PC-9 (cell line): ENCODE measurements at regions not wholly inside any gene's neighbourhood (a gene's known extent, or its start where the extent isn't known, plus 50 kb on each side); places are given as distances from the start of the nearest gene placed in this dataset.

Experiments used
- BruUV-seq: library from RNA; stranded (reverse); fragments of 400-500 nt; replicated peaks from 2 replicates; lab custom pipeline; 2021; lab: Mats Ljungman, UMichigan
- CTCF ChIA-PET: fragments of 300-600 bp; sonication (Branson Sonifier 250); formaldehyde crosslinking; loops from one replicate; lab custom pipeline; 2022; ENCODE audit warnings: antibody characterized with exemption; lab: Charles Lee
- POLR2A ChIA-PET: fragments of 300-600 bp; sonication (Branson Sonifier 250); formaldehyde crosslinking; loops from one replicate; lab custom pipeline; 2022; ENCODE audit warnings: antibody characterized with exemption; ENCODE audit not compliant: unreplicated experiment; lab: Charles Lee
- DNase-seq, 2 experiments: peaks; one replicate each; pipeline versions ENCODE4 v3.0.0 to v3.0.0-alpha.2; 2015 to 2022; ENCODE audit warnings: mixed read lengths in 1 of 2
- H2AFZ ChIP-seq: fragments of 200-600 bp; sonication (generic); 2 replicates; pipeline ENCODE4 v1.8.1; 2017; ENCODE audit warnings: antibody characterized with exemption
- H3F3A ChIP-seq: fragments of 200-600 bp; sonication (generic); 2 replicates; pipeline ENCODE4 v1.8.1; 2017; ENCODE audit warnings: antibody characterized with exemption, mild to moderate bottlenecking, low read depth; ENCODE audit not compliant: insufficient read depth
- H3K27ac ChIP-seq: fragments of 200-600 bp; sonication (generic); 2 replicates; pipeline ENCODE4 v1.6.1; 2016; ENCODE audit warnings: mixed run types
- H3K27me3 ChIP-seq: fragments of 200-600 bp; sonication (generic); 2 replicates; pipeline ENCODE4 v1.6.1; 2016; ENCODE audit warnings: low read depth, mixed run types; ENCODE audit not compliant: insufficient read depth
- H3K36me3 ChIP-seq: fragments of 200-600 bp; sonication (generic); 2 replicates; pipeline ENCODE4 v1.6.1; 2016; ENCODE audit warnings: low read depth, mixed run types
- H3K4me1 ChIP-seq: fragments of 200-600 bp; sonication (generic); replicated peaks from 2 replicates; pipeline ENCODE4 v1.6.1; 2016; ENCODE audit warnings: mixed run types; ENCODE audit not compliant: insufficient read depth
- H3K4me2 ChIP-seq: fragments of 200-600 bp; sonication (generic); 2 replicates; pipeline ENCODE4 v1.6.1; 2017; ENCODE audit warnings: mixed run types
- H3K4me3 ChIP-seq: fragments of 200-600 bp; sonication (generic); 2 replicates; pipeline ENCODE4 v1.6.1; 2016; ENCODE audit warnings: mixed run types
- H3K79me2 ChIP-seq: fragments of 200-600 bp; sonication (generic); 2 replicates; pipeline ENCODE4 v1.6.1; 2017; ENCODE audit warnings: low read depth, mixed run types
- H3K9me2 ChIP-seq: fragments of 200-600 bp; sonication (generic); 2 replicates; pipeline ENCODE4 v1.8.1; 2017; ENCODE audit warnings: mild to moderate bottlenecking; ENCODE audit not compliant: insufficient read depth
- H3K9me3 ChIP-seq: fragments of 200-600 bp; sonication (generic); 2 replicates; pipeline ENCODE4 v1.8.1; 2016; ENCODE audit warnings: low read depth; ENCODE audit not compliant: insufficient read depth
- H4K20me1 ChIP-seq: fragments of 200-600 bp; sonication (generic); 2 replicates; pipeline ENCODE4 v1.8.1; 2017; ENCODE audit not compliant: insufficient read depth
- EZH2 ChIP-seq: fragments of 200-600 bp; sonication (generic); IDR thresholded peaks from 2 replicates; pipeline ENCODE4 v1.8.0; 2017; ENCODE audit warnings: antibody characterized with exemption, low read depth
- intact Hi-C: fragments of 100-400 bp; cut with micrococcal nuclease; formaldehyde crosslinking; loops from one replicate; pipeline ENCODE4 v1.10.0; 2022; ENCODE audit not compliant: unreplicated experiment
- TF ChIP-seq, protein P1 (sequence below): fragments of 200-600 bp; sonication (generic); conservative IDR thresholded peaks from 2 replicates; pipeline ENCODE4 v1.6.1; 2017; ENCODE audit warnings: mixed run types, antibody characterized with exemption, mild to moderate bottlenecking, moderate library complexity

DNA sequence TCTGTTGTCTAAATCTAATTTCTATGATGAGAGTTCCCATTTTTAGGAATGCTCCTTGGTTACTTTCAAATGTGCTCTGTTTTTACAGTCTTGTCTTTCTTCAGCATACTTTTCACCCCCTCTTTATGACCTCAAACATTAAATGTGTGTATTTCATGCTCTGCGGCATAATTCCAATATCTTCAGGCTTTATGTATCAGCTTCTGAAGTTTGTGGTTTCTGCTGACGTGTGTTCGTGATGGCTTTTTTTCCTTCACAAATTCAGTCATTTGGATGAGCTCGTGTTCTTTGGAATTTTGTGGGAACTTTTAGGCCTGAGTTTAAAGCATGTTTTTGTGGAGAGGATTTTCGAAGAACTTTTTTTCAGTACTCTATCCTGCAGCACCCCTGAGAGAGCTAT, 97.7 kb upstream of the CHRNA7 start:
- H3K9me2 ChIP-seq = no peaks in the 10 kb centered on the region
- CTCF ChIA-PET = no interaction called here
- no peaks in the 10 kb centered on the region for H3K4me1 ChIP-seq
- no TSS peak for BruUV-seq
- no peaks in the 10 kb centered on the region for H3K79me2 ChIP-seq
- no peaks in the 10 kb centered on the region for H4K20me1 ChIP-seq
- no peak overlapping the region for H3K27ac ChIP-seq
- POLR2A ChIA-PET = no interaction called here
- no peaks in the 10 kb centered on the region for H3K36me3 ChIP-seq
- no peak overlapping the region for H2AFZ ChIP-seq
- H3F3A ChIP-seq = no peaks in the 10 kb centered on the region
- no peak overlapping the region for H3K4me2 ChIP-seq
- H3K9me3 ChIP-seq = no peaks in the 10 kb centered on the region
- peaks cover 22% of the 10 kb centered on the region; the same call in 1 of the 2 replicates for H3K27me3 ChIP-seq
- DNase-seq = no peak
- intact Hi-C loops = no loop called here
- no peak overlapping the region for H3K4me3 ChIP-seq
- TF ChIP-seq, protein P1, sequence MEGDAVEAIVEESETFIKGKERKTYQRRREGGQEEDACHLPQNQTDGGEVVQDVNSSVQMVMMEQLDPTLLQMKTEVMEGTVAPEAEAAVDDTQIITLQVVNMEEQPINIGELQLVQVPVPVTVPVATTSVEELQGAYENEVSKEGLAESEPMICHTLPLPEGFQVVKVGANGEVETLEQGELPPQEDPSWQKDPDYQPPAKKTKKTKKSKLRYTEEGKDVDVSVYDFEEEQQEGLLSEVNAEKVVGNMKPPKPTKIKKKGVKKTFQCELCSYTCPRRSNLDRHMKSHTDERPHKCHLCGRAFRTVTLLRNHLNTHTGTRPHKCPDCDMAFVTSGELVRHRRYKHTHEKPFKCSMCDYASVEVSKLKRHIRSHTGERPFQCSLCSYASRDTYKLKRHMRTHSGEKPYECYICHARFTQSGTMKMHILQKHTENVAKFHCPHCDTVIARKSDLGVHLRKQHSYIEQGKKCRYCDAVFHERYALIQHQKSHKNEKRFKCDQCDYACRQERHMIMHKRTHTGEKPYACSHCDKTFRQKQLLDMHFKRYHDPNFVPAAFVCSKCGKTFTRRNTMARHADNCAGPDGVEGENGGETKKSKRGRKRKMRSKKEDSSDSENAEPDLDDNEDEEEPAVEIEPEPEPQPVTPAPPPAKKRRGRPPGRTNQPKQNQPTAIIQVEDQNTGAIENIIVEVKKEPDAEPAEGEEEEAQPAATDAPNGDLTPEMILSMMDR = no peak
- TF ChIP-seq EZH2 = no peak

DNA sequence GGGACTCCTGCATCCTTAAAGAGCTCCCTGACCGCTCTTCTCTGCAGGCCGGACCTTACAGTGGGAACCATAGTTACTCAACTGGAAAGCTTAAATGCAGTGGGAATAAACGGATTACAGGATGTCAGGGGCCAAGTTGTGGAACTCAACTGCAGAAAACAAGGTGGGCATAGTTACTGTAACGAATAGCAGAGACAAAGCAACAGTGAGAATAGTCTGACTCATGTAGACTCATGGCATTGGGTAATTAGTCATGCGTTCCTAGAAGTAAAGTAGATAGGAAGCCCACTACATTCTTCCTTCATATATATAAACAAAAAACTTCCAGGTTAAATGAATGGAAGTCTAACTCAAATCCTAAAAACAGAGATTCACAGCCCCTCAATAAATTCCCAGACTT, 95.5 kb upstream of the CHRNA7 start:
- BruUV-seq = no TSS peak

DNA sequence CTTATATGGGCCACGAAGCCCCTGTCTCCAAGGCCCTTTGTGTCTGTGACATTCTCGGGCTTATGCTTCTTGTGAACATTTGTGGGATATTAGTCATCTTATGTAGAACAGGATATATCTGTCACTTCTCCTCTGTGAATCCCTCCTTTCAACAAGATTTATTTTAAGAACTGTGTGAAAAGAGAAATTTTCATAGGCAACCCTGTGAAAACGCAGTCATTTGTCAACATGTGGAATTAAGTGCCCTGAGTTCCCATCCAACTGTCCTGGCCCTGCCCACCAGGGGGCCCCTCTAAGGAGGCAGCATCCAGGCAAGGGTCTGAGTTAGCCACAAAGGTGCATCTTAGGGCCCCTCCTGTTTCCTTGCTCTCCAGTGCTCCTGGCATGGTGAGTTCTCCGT, 76.8 kb upstream of the CHRNA7 start:
- Histone ChIP-seq H3K27ac (no peak overlapping the region), H3K4me1 (no peaks in the 10 kb centered on the region), H3K79me2 (no peaks in the 10 kb centered on the region), H3K4me2 (no peak overlapping the region), H4K20me1 (no peaks in the 10 kb centered on the region), H3K27me3 (no peaks in the 10 kb centered on the region), H3K4me3 (no peak overlapping the region), H3K9me3 (no peaks in the 10 kb centered on the region), H3F3A (no peaks in the 10 kb centered on the region), H3K36me3 (no peaks in the 10 kb centered on the region), H3K9me2 (no peaks in the 10 kb centered on the region), H2AFZ (no peak overlapping the region)
- intact Hi-C loops = no loop called here
- DNase-seq = no peak
- CTCF ChIA-PET = no interaction called here
- BruUV-seq = no TSS peak
- TF ChIP-seq, protein P1 = no peak
- TF ChIP-seq EZH2 = no peak
- POLR2A ChIA-PET = no interaction called here

More for the DNA sequence above, 95.5 kb upstream of the CHRNA7 start:
- intact Hi-C loops = no loop called here
- no peak for DNase-seq
- ChIA-PET POLR2A (no interaction called here), CTCF (no interaction called here)
- Histone ChIP-seq H4K20me1 (no peaks in the 10 kb centered on the region), H3K27me3 (peaks cover 8% of the 10 kb centered on the region; the same call in 1 of the 2 replicates), H3K79me2 (no peaks in the 10 kb centered on the region), H3K4me3 (no peak overlapping the region), H3K27ac (no peak overlapping the region), H3K36me3 (no peaks in the 10 kb centered on the region), H3K4me1 (no peaks in the 10 kb centered on the region), H2AFZ (no peak overlapping the region), H3F3A (no peaks in the 10 kb centered on the region), H3K4me2 (no peak overlapping the region), H3K9me3 (no peaks in the 10 kb centered on the region), H3K9me2 (no peaks in the 10 kb centered on the region)
- no peak for TF ChIP-seq EZH2
- TF ChIP-seq, protein P1 = no peak
